Dendritic cell treated with granulocyte-macrophage colony-stimulating factor and Interleukin-4, amounts not matched to agents 40 ng/mL and 50 ng/mL, for 4 days (primary cell): ENCODE measurements at regions not wholly inside any gene's neighbourhood (a gene's known extent, or its start where the extent isn't known, plus 50 kb on each side); places are given as distances from the start of the nearest gene placed in this dataset.

Experiments
- H3K27ac Mint-ChIP-seq: one replicate; pipeline ENCODE4 v1.8.0; 2022; ENCODE audit warnings: mild to moderate bottlenecking, mixed read lengths
- H3K27me3 Mint-ChIP-seq: one replicate; pipeline ENCODE4 v1.8.0; 2022; ENCODE audit warnings: mild to moderate bottlenecking, mixed read lengths
- H3K36me3 Mint-ChIP-seq: one replicate; pipeline ENCODE4 v1.8.0; 2022; ENCODE audit warnings: low read depth, mixed read lengths
- H3K4me1 Mint-ChIP-seq: one replicate; pipeline ENCODE4 v1.8.0; 2022; ENCODE audit warnings: low read depth, mixed read lengths
- H3K4me3 Mint-ChIP-seq: one replicate; pipeline ENCODE4 v1.8.0; 2022; ENCODE audit warnings: mild to moderate bottlenecking, moderate library complexity, mixed read lengths
- H3K9me3 Mint-ChIP-seq: one replicate; pipeline ENCODE4 v1.8.0; 2022; ENCODE audit warnings: mixed read lengths
- intact Hi-C: fragments of 100-400 bp; cut with micrococcal nuclease; formaldehyde crosslinking; loops from one replicate; pipeline ENCODE4 v1.15.0; 2022

DNA sequence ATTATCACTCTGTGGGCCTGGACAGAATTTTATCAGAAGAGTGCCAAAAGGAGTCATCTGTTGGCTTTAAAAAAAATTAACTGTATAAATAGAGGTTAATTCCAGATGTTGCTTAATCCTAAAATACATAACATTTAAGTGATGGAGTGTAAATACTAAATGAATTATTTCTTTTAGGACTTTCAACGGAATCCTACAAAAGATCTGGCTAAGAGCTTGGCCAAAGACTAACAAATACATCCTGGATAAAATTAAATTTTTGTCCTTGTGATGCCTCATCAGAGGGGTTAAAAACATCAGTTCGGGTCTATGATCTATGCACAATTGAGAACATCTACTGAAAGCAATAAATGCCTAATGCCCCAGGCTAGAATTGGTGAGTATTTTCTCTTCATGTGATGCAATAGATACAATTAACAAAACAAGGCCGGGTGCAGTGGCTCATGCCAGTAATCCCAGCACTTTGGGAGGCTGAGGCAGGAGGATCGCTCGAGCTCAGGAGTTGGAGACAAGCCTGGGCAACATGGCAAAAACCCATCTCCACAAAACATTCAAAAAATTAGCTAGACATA lies 49.8 kb upstream of the RAP1B start:
- peak overlapping the region; percentile 96 for H3K27ac Mint-ChIP-seq

More for the DNA sequence above, 49.8 kb upstream of the RAP1B start:
- Mint-ChIP-seq H3K4me1 (peaks cover 34% of the 10 kb centered on the region), H3K4me3 (no peak overlapping the region), H3K36me3 (no peaks in the 10 kb centered on the region), H3K9me3 (no peaks in the 10 kb centered on the region), H3K27me3 (no peaks in the 10 kb centered on the region)
- intact Hi-C loops = loop anchor here (1.0 kb wide), 2 partner anchors 29 to 49 kb away; partner anchors contain the start of gene RAP1B
